ENCODE measurements at regions not wholly inside any gene's neighbourhood (a gene's known extent, or its start where the extent isn't known, plus 50 kb on each side); places are given as distances from the start of the nearest gene placed in this dataset.

DNA sequence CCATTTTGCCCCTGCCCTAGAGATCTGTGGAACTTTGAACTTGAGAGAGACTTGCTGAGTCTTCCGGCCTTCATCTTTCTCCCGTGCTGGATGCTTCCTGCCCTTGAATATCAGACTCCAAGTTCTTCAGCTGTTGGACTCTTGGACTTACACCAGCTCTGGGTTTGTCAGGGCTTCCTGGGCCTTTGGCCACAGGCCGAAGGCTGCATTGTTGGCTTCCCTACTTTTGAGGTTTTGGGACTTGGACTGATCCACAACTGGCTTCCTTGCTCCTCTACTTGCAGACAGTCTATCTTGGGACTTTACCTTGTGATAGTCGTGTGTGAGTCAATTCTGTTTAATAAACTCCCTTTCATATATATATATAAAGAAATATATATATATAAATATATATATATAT lies 1071.0 kb downstream of the ADGRL3 start:
- Histone ChIP-seq H3K9me3 (no peaks in the 10 kb centered on the region), H3K27ac (no peak overlapping the region), H3K27me3 (no peaks in the 10 kb centered on the region), H3K36me3 (no peaks in the 10 kb centered on the region), H3K4me3 (no peak overlapping the region), H3K4me1 (no peaks in the 10 kb centered on the region)
- 77 to 87% methylated on average over 4 of the region's 4 CpGs for whole genome bisulfite sequencing, 2 donors
- no peak for TF ChIP-seq EP300 (IDR thresholded peaks at IDR 0.05)
- no peak for TF ChIP-seq POLR2A (IDR thresholded peaks at IDR 0.05)
- TF ChIP-seq, protein P1, sequence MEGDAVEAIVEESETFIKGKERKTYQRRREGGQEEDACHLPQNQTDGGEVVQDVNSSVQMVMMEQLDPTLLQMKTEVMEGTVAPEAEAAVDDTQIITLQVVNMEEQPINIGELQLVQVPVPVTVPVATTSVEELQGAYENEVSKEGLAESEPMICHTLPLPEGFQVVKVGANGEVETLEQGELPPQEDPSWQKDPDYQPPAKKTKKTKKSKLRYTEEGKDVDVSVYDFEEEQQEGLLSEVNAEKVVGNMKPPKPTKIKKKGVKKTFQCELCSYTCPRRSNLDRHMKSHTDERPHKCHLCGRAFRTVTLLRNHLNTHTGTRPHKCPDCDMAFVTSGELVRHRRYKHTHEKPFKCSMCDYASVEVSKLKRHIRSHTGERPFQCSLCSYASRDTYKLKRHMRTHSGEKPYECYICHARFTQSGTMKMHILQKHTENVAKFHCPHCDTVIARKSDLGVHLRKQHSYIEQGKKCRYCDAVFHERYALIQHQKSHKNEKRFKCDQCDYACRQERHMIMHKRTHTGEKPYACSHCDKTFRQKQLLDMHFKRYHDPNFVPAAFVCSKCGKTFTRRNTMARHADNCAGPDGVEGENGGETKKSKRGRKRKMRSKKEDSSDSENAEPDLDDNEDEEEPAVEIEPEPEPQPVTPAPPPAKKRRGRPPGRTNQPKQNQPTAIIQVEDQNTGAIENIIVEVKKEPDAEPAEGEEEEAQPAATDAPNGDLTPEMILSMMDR (IDR thresholded peaks at IDR 0.05) = no peak
- DNase-seq (ENCODE audit: low spot score in 2 of 2) = no peak

- no peaks in the 10 kb centered on the region for H3K9me3 ChIP-seq
- H3K27me3 ChIP-seq = no peaks in the 10 kb centered on the region
- DNase-seq (ENCODE audit: low spot score in 2 of 2) = no peak
- H3K36me3 ChIP-seq = no peaks in the 10 kb centered on the region
- TF ChIP-seq, protein P1 (IDR thresholded peaks at IDR 0.05) = no peak
- TF ChIP-seq EP300 (IDR thresholded peaks at IDR 0.05) (no peak), POLR2A (IDR thresholded peaks at IDR 0.05) (no peak)
- no peak overlapping the region for H3K27ac ChIP-seq
- no peaks in the 10 kb centered on the region for H3K4me1 ChIP-seq
- WGBS, 2 donors = 92 to 95% methylated on average over 4 of the region's 4 CpGs
- H3K4me3 ChIP-seq = no peak overlapping the region
These were observed 1069.8 kb downstream of the ADGRL3 start for GRCh38 chr4:62269918-62270317.

DNA sequence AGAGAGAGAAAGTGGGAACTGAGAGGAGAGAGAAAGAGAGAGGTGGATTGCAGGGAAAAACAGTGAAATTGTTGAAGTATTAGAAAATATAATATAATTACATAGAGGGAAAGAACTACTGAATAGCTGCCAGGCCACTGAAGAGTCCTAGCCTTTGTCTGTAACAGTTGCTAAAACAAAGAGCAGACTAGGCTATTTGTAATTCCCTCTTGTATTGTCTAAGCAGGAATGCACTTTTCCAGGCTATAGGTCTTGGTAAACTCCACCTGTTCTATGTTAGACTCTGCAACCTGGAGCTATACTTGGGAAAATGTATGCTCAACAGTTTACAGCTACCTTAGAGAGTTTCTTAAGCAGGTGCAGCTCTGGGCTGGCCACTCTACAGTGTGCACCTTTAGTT lies 1063.3 kb downstream of the ADGRL3 start:
- Histone ChIP-seq H3K4me3 (no peak overlapping the region), H3K27ac (no peak overlapping the region), H3K36me3 (no peaks in the 10 kb centered on the region), H3K4me1 (no peaks in the 10 kb centered on the region), H3K27me3 (no peaks in the 10 kb centered on the region), H3K9me3 (no peaks in the 10 kb centered on the region)
- TF ChIP-seq POLR2A (IDR thresholded peaks at IDR 0.05) (no peak), EP300 (IDR thresholded peaks at IDR 0.05) (no peak)
- TF ChIP-seq, protein P1 (IDR thresholded peaks at IDR 0.05) = no peak
- no peak for DNase-seq (ENCODE audit: low spot score in 2 of 2)

DNA sequence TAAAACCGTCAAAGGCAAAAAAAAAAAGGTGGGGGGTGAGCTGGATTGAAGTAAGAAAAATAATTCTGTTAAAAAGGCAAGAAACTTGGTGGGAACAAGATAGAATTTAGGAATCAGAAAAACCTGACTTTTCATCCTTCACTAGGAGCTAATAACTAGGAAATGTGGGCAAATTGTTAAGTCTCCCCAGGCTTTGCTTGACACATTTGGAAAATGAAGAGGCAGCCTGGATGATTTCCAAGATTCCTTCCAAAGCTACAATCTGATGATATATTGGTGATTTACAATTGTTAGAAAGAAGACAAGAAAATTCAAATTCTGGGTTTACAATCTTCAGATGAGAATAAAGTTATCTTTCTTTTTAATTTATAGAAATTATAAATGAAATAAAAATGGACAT lies 1062.5 kb downstream of the ADGRL3 start:
- no peak for TF ChIP-seq POLR2A (IDR thresholded peaks at IDR 0.05)
- TF ChIP-seq, protein P1 (IDR thresholded peaks at IDR 0.05) = no peak
- no peak for TF ChIP-seq EP300 (IDR thresholded peaks at IDR 0.05)
- Histone ChIP-seq H3K4me3 (no peak overlapping the region), H3K4me1 (no peaks in the 10 kb centered on the region), H3K27me3 (no peaks in the 10 kb centered on the region), H3K36me3 (no peaks in the 10 kb centered on the region), H3K27ac (no peak overlapping the region), H3K9me3 (no peaks in the 10 kb centered on the region)
- no peak for DNase-seq (ENCODE audit: low spot score in 2 of 2)
- 70 to 76% methylated on average over 1 of the region's 1 CpG for WGBS, 2 donors

- 61 to 63% methylated on average over 3 of the region's 3 CpGs for WGBS, 2 donors
- TF ChIP-seq POLR2A (IDR thresholded peaks at IDR 0.05) (no peak), EP300 (IDR thresholded peaks at IDR 0.05) (no peak)
- TF ChIP-seq, protein P1 (IDR thresholded peaks at IDR 0.05) = no peak
- Histone ChIP-seq H3K4me1 (no peaks in the 10 kb centered on the region), H3K4me3 (no peak overlapping the region), H3K36me3 (no peaks in the 10 kb centered on the region), H3K27me3 (no peaks in the 10 kb centered on the region), H3K27ac (no peak overlapping the region), H3K9me3 (no peaks in the 10 kb centered on the region)
- DNase-seq (ENCODE audit: low spot score in 2 of 2) = no peak
These were observed 1060.1 kb downstream of the ADGRL3 start for GRCh38 chr4:62260254-62260653.
